ENCODE measurements at regions not wholly inside any gene's neighbourhood (a gene's known extent, or its start where the extent isn't known, plus 50 kb on each side); places are given as distances from the start of the nearest gene placed in this dataset.
"Not testable (repeated sequence)": the region's sequence is repeated elsewhere in the genome, so short reads cannot be mapped to it uniquely, and the experiment has no call there.

DNA sequence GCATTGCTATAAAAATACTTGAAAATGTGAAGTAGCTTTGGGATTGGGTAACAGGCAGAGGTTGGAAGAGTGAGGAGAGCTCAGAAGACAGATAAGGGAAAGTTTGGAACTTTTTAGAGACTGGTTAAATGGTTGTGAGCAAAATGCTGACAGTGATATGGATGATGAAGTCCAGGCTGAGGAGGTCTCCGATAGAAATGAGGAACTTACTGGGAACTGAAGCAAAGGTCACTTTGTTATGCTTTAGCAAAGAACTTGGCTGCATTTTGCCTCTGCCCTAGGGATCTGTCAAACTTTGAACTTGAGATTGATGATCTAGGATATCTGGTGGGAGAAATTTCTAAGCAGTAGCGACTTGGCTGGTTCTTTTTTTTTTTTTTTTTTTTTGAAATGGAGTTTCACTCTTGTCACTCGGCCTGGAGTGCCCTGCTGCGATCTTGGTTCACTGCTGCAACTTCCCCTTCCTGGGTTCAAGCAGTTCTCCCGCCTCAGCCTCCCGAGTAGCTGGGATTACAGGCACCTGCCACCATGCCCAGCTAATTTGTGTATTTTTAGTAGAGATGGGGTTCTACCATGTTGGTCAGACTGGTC lies 998.9 kb downstream of the TLE1 start:
- no peak for DNase-seq

GRCh38 chr9:80679916-80680315 lies 1009.4 kb downstream of the TLE1 start:
- no peak for DNase-seq

DNA sequence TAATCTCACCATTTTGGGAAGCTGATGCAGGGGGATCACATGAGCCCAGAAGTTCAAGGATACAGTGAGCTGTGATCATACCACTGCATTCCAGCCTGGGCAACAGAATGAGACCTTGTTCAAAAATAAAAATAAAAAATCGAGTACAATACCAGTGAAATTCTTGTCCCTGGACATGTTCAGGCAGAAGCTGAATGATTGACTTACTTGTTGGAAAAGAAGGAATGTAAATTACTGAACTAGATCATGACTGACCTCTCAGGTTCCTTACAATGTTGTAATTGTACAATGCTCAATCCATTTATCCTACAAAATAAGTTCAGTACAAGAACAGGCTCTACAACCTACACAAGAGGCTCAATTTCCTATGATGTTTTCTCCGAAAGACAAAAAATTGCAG lies 1010.4 kb downstream of the TLE1 start:
- DNase-seq, result no peak

GRCh38 chr9:80673496-80673895 lies 1015.9 kb downstream of the TLE1 start:
- no peak for DNase-seq

- DNase-seq, result no peak
Measured at GRCh38 chr9:80665479-80665878, 1023.9 kb downstream of the TLE1 start.

DNA sequence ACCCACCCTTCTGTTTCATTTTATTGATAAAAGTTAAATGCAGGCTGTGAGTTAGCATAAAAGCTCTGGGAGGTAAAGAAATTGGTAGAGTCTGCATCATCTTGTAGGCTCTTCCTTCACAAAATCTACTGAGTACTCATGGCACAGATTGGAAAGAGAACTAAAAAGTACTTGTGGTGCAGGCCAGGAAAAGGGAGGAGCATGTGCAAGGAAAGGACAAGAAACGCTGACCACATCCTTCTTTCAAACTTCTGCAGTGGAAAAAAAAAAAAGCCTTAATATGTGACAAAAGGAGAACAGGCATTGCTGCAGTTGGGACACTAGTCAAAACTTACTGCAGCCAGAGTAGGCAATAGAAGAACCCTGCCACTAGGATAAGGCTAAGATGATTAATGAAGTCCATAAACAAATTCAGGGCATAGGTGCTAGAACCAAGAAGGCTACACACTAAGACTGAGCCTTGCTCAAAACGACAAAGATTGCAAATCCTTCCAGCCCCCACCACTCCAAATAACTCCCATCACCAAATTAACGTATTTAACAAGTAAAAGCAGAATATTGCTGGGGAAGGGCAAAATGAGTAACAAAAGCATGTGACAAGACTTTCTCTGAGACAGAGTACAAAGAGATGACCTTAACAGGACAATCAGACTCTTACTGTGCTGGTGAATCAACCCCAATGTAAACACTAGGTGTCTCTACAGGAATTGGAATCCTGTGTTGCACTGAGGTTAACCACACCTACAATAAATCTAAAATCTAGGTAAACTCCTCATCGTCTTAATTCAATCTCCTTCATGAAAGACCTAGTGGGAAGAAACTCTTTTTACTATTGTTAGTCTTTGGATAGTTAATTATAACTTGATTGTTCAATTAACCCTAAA lies 1024.8 kb downstream of the TLE1 start:
- no peak for DNase-seq

DNA sequence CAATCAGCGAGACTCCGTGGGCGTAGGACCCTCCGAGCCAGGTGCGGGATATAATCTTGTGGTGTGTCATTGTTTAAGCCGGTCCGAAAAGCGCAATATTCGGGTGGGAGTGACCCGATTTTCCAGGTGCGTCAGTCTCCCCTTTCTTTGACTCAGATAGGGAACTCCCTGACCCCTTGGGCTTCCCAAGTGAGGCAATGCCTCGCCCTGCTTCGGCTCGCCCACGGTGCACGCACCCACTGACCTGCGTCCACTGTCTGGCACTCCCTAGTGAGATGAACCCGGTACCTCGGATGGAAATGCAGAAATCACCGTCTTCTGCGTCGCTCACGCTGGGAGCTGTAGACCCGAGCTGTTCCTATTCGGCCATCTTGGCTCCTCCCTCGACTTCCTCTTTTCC lies 1029.6 kb downstream of the TLE1 start:
- DNase-seq, result not testable (repeated sequence)

- DNase-seq, result no peak
Measured at GRCh38 chr9:80651044-80651443, 1038.3 kb downstream of the TLE1 start.

DNA sequence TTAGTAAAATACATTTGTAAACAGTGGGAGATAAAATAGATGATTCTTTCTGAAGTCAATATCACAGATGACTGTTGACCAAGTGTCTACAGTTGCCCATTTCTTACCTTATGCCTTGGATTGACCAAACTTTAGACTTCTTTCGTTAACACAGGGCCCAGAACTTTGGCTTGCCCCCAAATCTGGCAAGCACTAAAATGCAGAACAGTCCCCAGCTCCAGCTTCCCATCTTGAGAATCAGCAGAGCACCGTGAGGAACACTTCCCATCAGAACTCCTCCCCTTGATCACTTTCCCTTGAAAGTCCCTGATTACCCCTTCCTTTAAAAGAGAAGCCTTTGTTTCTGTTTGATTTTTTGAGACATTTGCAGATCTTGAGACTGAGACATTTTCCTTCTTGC lies 1039.9 kb downstream of the TLE1 start:
- no peak for DNase-seq

DNA sequence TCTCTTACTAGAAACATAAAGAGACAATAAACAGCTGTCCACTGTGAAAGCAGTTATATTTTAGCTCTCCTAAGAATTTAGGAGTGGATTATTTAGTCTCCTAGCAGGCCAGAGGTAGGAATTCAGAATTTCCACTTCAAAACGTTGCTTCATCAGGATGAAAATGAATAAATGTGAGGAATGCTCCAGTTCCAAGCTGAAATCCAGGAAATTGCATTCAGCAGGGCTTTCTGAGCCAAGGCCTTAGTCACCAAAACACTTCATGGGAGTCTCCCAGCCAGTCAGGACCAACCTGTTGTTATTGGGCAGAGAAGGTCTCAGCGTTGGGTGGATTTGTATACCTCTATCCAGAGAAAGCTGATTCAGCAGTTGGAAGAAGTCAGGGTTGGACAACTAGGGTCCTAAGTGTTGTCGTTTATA lies 1040.3 kb downstream of the TLE1 start:
- DNase-seq, result no peak

GRCh38 chr9:80648336-80648735 lies 1041.0 kb downstream of the TLE1 start:
- no peak for DNase-seq

DNA sequence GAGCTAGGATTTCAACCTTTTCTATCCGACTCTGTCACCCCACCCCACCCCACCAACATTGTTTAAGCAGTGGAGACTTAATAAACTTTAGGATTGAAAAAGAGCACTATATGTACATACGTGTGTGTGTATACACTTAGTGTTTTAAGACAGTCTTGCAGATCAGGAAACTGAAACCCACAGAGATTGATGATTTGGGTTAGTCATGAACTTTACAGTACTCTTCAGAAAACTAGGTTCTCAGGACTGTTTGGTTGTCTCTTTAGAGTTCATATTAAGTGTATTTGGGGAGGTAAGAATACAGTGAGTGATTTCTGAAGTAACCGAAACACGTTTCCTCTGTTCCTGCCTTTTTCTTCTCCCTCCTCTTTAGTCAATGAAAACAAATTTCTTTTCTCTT lies 1043.1 kb downstream of the TLE1 start:
- no peak for DNase-seq

DNA sequence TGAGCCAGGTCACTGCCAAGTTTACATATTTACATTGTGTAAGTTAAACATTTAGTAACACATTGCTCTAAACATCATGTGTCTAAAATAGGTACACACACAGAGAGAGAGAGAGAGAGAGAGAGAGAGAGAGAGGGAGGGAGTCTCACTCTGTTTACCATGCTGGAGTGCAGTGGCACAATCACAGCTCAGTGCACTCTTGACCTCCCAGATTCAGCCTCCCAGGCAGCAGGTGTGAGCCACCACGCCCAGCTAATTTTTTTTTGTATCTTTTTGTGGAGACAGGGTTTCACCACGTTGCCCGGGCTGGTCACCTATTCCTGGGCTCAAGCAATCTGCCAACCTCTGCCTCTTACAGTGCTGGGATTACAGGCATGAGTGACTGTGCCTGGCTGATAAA lies 1045.3 kb downstream of the TLE1 start:
- DNase-seq, result no peak

GRCh38 chr9:80635065-80635464 lies 1054.3 kb downstream of the TLE1 start:
- no peak for DNase-seq

- no peak for DNase-seq
Measured at GRCh38 chr9:80632041-80632440, 1057.3 kb downstream of the TLE1 start.

DNA sequence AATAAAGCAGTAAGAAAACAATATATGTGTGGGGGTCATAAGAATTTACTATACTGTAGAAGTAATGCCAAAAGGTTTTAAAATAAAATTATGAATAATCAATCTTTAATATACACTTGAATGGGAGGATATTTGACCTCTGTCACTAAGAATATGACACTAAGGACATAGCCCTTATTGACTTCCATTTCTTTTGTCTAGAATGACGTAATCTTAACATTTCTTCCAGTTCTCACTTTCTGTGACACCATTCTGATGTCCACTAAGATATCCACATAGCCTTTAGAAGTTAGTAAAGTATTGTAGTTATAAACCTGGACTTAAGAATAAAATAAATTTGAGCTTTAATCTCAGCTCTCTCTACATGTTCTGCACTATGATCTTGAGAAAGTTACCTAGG lies 1050.7 kb downstream of the TLE4 start:
- no peak for DNase-seq

DNA sequence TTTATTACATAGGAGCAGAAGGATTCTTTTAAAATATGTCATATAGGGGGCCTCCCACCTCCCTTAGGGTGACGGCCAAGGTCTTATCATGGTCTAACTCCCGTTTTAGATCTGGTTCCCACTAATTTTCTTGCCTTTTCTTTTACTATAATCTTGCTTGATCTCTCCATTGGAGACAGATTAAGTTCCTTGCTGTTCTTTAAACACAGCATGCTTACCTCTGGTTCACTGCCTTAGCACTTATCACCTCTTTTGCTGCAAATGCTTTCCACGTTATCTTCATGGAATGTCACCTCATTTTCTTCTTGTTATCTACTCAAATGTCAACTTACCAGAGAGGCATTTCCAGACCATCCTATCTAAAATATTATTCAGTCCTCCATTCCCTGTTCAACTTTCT lies 1047.6 kb downstream of the TLE4 start:
- DNase-seq, result no peak

GRCh38 chr9:80615964-80616363 lies 1044.2 kb downstream of the TLE4 start:
- no peak for DNase-seq

- no peak for DNase-seq
Measured at GRCh38 chr9:80605793-80606192, 1034.0 kb downstream of the TLE4 start.

DNA sequence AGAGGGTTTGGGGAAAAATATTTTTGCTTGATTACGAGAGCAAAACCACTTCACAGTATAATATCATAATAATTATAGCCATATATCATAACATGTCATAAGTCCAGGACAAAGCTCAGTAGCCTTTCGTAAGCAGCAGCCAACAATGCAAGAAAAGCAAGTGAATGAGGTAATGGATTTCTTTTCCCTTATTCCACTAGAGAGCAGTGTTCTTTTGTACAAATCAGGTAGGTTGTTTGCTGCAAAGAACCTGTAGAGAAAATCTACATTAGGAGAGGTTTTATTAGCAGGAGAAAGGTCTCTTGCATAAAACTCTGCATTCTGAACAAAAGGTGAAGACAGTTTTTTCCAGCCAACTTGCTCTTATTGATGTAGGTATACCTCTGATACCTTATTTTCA lies 1033.4 kb downstream of the TLE4 start:
- no peak for DNase-seq

DNA sequence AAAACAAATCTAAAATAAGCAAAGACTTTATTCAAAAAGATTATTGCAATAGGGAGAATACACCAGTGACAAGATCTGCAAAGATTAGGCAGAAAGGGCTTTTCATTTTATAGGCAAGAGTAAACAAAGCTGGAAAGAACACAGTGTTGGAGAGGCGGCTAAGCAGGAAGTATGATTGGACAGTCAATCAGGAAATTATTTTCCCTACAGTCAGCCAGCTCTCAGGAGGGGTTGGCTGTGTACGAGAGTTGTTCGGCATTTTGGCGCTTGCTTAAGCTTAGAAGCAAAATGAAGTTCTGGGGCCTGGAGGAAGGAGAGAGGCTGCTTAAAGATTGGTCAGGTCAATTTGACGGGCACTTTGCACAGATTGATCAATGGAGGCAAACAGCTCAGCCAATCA lies 1030.5 kb downstream of the TLE4 start:
- no peak for DNase-seq

DNA sequence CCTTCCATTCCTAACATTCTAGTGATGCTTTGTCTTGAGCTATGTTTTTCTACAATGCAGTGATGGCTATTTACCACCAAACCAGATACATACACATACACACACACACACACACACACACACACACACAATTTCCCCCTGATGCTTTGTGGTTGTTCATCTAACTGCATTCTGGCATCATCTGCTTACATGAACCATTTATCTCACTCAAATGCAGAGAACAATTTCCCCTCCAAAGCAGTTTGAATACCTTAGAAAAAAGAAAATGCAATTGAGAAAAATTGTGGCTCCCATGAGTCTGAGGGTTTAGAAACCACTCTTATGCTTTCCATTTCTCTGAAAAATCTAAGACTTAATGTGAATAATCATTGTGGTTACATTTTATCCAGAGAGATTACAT lies 1024.8 kb downstream of the TLE4 start:
- DNase-seq, result no peak

DNA sequence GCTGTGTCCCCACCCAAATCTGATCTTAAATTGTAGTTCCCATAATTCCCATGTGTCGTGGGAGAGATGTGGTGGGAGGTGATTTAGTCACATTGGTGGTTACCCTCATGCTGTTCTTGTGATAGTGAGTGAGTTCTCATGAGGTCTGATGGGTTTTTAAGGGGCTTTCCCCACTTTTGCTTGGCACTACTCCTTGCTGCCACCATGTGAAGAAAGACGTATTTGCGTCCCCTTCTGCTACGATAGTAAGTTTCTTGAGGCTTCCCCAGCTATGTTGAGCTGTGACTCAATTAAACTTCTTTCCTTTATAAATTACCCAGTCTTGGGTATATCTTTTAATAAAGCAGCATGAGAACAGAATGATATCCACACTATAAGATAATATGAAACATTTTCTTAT lies 1023.4 kb downstream of the TLE4 start:
- DNase-seq, result no peak

DNA sequence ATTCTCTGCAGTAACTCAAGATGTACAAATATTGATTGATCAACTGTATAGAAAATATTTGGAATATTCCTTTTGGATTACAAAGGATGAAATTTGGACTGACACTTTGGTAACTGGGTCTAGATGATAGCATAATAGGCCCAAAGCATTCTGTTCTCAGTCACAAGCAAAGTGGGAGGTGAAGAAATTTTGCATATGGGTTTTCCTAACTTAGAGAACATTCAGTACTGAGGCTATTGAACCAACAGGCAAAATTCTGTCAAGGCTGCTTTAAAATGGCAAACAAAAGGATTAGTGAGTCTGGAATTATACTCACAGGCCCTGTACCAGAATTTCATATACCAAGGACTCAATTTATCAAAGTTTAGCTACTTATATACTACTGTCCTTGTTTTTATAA lies 1020.6 kb downstream of the TLE4 start:
- DNase-seq, result no peak

All from activated T-cell treated with anti-CD3 and anti-CD28 coated beads, Interleukin-2, amount 50 U/mL, for 1 hour (primary cell).